IMR-90 (cell line): ENCODE measurements at regions not wholly inside any gene's neighbourhood (a gene's known extent, or its start where the extent isn't known, plus 50 kb on each side); places are given as distances from the start of the nearest gene placed in this dataset.

Experiments
- ATAC-seq: fragments of 200-7000 bp; cut with Tn5 transposase; 2 replicates; pipeline ENCODE4 v1.9.1; 2020; ENCODE audit warnings: low read depth, mild to moderate bottlenecking, moderate library complexity
- BruUV-seq: library from RNA; stranded (reverse); fragments of 400-500 nt; replicated peaks from 2 replicates; lab custom pipeline; 2021; lab: Mats Ljungman, UMichigan
- CTCF ChIA-PET: fragments of 300-600 bp; formaldehyde crosslinking; extraction: SDS; loops from one replicate; lab custom pipeline; 2021; ENCODE audit warnings: antibody characterized with exemption; lab: Yijun Ruan, JAX
- POLR2A ChIA-PET: fragments of 300-600 bp; sonication (Branson Sonifier 250); formaldehyde crosslinking; loops from one replicate; lab custom pipeline; 2022; ENCODE audit warnings: antibody characterized with exemption; ENCODE audit not compliant: unreplicated experiment; lab: Charles Lee
- DNase-seq: peaks from one replicate; pipeline ENCODE4 v3.0.0; 2013
- H2AFZ ChIP-seq: replicated peaks from 2 replicates; pipeline ENCODE3; 2013; ENCODE audit warnings: low read length, mild to moderate bottlenecking; ENCODE audit not compliant: poor library complexity
- H2AK5ac ChIP-seq: 2 replicates; pipeline ENCODE4 v1.6.1; 2013; ENCODE audit warnings: low read depth, low read length, inconsistent platforms
- H2AK9ac ChIP-seq: replicated peaks from 2 replicates; pipeline ENCODE3; 2013; ENCODE audit warnings: mild to moderate bottlenecking, low read depth, low read length, moderate library complexity; ENCODE audit not compliant: poor library complexity
- H2BK120ac ChIP-seq: 2 replicates; pipeline ENCODE4 v1.6.1; 2013; ENCODE audit warnings: low read depth, low read length, inconsistent platforms
- H2BK15ac ChIP-seq: 3 replicates; pipeline ENCODE4 v1.6.1; 2013; ENCODE audit warnings: low read depth, low read length, inconsistent platforms
- H2BK20ac ChIP-seq: 2 replicates; pipeline ENCODE4 v1.6.1; 2013; ENCODE audit warnings: low read depth, mild to moderate bottlenecking, inconsistent platforms, low read length, moderate library complexity
- H2BK5ac ChIP-seq: 2 replicates; pipeline ENCODE4 v1.6.1; 2013; ENCODE audit warnings: mild to moderate bottlenecking, low read depth, low read length, inconsistent platforms; ENCODE audit not compliant: poor library complexity, severe bottlenecking
- H3K14ac ChIP-seq: replicated peaks from 2 replicates; pipeline ENCODE4 v1.6.1; 2013; ENCODE audit warnings: low read depth, low read length, inconsistent platforms
- H3K18ac ChIP-seq: 2 replicates; pipeline ENCODE4 v1.6.1; 2013; ENCODE audit warnings: low read depth, low read length, control low read depth
- H3K23ac ChIP-seq: 2 replicates; pipeline ENCODE4 v1.6.1; 2013; ENCODE audit warnings: low read depth, low read length, inconsistent platforms
- H3K27ac ChIP-seq: 2 replicates; pipeline ENCODE4 v1.5.1; 2013; ENCODE audit warnings: mild to moderate bottlenecking, control low read depth, low read length; ENCODE audit not compliant: insufficient read depth
- H3K27me3 ChIP-seq: 2 replicates; pipeline ENCODE4 v1.6.1; 2013; ENCODE audit warnings: low read length; ENCODE audit not compliant: control insufficient read depth, insufficient read depth
- H3K36me3 ChIP-seq: 2 replicates; pipeline ENCODE4 v1.6.1; 2013; ENCODE audit warnings: low read length, mixed read lengths; ENCODE audit not compliant: control insufficient read depth, insufficient read depth
- H3K4ac ChIP-seq: 2 replicates; pipeline ENCODE4 v1.6.1; 2013; ENCODE audit warnings: low read depth, low read length, inconsistent platforms
- H3K4me1 ChIP-seq: 2 replicates; pipeline ENCODE4 v1.6.1; 2013; ENCODE audit warnings: low read length, mixed read lengths; ENCODE audit not compliant: control insufficient read depth, insufficient read depth
- H3K4me2 ChIP-seq: 2 replicates; pipeline ENCODE4 v1.6.1; 2013; ENCODE audit warnings: low read depth, mild to moderate bottlenecking, control low read depth, low read length, moderate library complexity
- H3K4me3 ChIP-seq: 2 replicates; pipeline ENCODE4 v1.5.1; 2013; ENCODE audit warnings: low read depth, mild to moderate bottlenecking, control low read depth, low read length, moderate library complexity; ENCODE audit not compliant: insufficient read depth
- H3K56ac ChIP-seq: 2 replicates; pipeline ENCODE4 v1.6.1; 2013; ENCODE audit warnings: low read length, inconsistent platforms; ENCODE audit not compliant: insufficient read depth; ENCODE audit errors: extremely low read depth
- H3K79me1 ChIP-seq, 2 experiments: 2 replicates each; pipeline ENCODE4 v1.6.1; 2013; ENCODE audit warnings: low read length in 2 of 2, inconsistent platforms in 1 of 2, low read depth in 1 of 2
- H3K9ac ChIP-seq: 2 replicates; pipeline ENCODE4 v1.6.1; 2013; ENCODE audit warnings: low read depth, low read length, control low read depth
- H3K9me1 ChIP-seq: 2 replicates; pipeline ENCODE4 v1.6.1; 2013; ENCODE audit warnings: low read length, inconsistent platforms; ENCODE audit not compliant: insufficient read depth
- H3K9me3 ChIP-seq: 2 replicates; pipeline ENCODE4 v1.6.1; 2013; ENCODE audit warnings: low read length; ENCODE audit not compliant: control insufficient read depth, insufficient read depth
- H4K20me1 ChIP-seq: 2 replicates; pipeline ENCODE4 v1.6.1; 2013; ENCODE audit warnings: low read length, inconsistent platforms; ENCODE audit not compliant: insufficient read depth
- H4K5ac ChIP-seq: 2 replicates; pipeline ENCODE4 v1.6.1; 2013; ENCODE audit warnings: mild to moderate bottlenecking, low read depth, low read length, control low read depth
- H4K8ac ChIP-seq, 2 experiments: 2 replicates each; pipeline ENCODE4 v1.6.1; 2013; ENCODE audit warnings: low read depth in 2 of 2, low read length in 2 of 2, control low read depth in 1 of 2, inconsistent platforms in 1 of 2
- H4K91ac ChIP-seq: 2 replicates; pipeline ENCODE4 v1.6.1; 2013; ENCODE audit warnings: low read depth, low read length, inconsistent platforms; ENCODE audit not compliant: insufficient read depth
- NFE2L2 ChIP-seq: fragments of 150-350 bp; IDR thresholded peaks from 2 replicates; pipeline ENCODE4 v1.6.1; 2016; ENCODE audit warnings: low read depth, mild to moderate bottlenecking, low read length
- USF2 ChIP-seq: fragments of 150-350 bp; IDR thresholded peaks from 2 replicates; pipeline ENCODE4 v1.6.1; 2017; ENCODE audit warnings: mild to moderate bottlenecking, antibody characterized with exemption, low read length, low read depth
- WGBS, 2 experiments: methylation state at CpG; one replicate each; pipeline versions ENCODE4 v1.1.5 to v1.1.7; 2013; ENCODE audit warnings: missing lambda C conversion rate in 2 of 2; ENCODE audit not compliant: insufficient read length in 1 of 2; ENCODE audit errors: extremely low coverage in 2 of 2; 5-methylcytosine and 5-hydroxymethylcytosine counted together
- dilution Hi-C: fragments of 300-500 bp; cut with HindIII; formaldehyde crosslinking; loops from one replicate; pipeline ENCODE4 v1.14.3; 2018; ENCODE audit warnings: low sequenced_read_pairs; ENCODE audit not compliant: unreplicated experiment
- in situ Hi-C: fragments of 300-500 bp; cut with MboI; formaldehyde crosslinking; loops from 3 replicates; pipeline ENCODE4 v1.14.3; 2019; ENCODE audit warnings: low sequenced_read_pairs, inconsistent platforms, mixed read lengths
- intact Hi-C: fragments of 100-400 bp; cut with micrococcal nuclease; formaldehyde crosslinking; loops from 2 replicates; pipeline ENCODE4 v1.10.0; 2022

GRCh38 chr21:16084776-16085364, 355.1 kb downstream of the USP25 start:
- no peak overlapping the region for H2AK9ac ChIP-seq
- H3K27me3 ChIP-seq: no peaks in the 10 kb centered on the region
- H2AFZ ChIP-seq: no peak overlapping the region
- peak overlapping the region; percentile 48; the same call in 1 of the 2 replicates for H3K18ac ChIP-seq
- peak overlapping the region in 1 of 2 experiments; percentile 34; a peak in 1 of 4 replicates for H4K8ac ChIP-seq
- peak overlapping the region; percentile 12; the same call in 1 of the 2 replicates for H2BK20ac ChIP-seq
- H4K5ac ChIP-seq: no peak overlapping the region
- H4K20me1 ChIP-seq: no peaks in the 10 kb centered on the region
- dilution Hi-C loops: no loop called here
- DNase-seq (peak; percentile 70), ATAC-seq (peak; percentile 85)
- ChIA-PET CTCF (interaction anchor here (0.6 to 2.0 kb wide), 2 partner anchors 245 to 497 kb away, joined by 4 to 6 read pairs; no protein-coding TSS in a partner anchor), POLR2A (interaction anchor here (0.5 kb wide), 1 partner anchor 31 kb away, joined by 4 read pairs; no protein-coding TSS in a partner anchor)
- H3K4me2 ChIP-seq: peak overlapping the region; percentile 19; the same call in 1 of the 2 replicates
- no peak overlapping the region for H4K91ac ChIP-seq
- in situ Hi-C loops: loop anchor here (5.0 kb wide), 1 partner anchor 242 kb away; no protein-coding TSS in a partner anchor
- intact Hi-C loops: loop anchor here (5.0 to 10.0 kb wide), 2 partner anchors 190 to 347 kb away; no protein-coding TSS in a partner anchor
- no peak overlapping the region for H2AK5ac ChIP-seq
- H3K4me3 ChIP-seq: no peak overlapping the region
- no peaks in the 10 kb centered on the region for H3K9me3 ChIP-seq
- peak overlapping the region; percentile 0 for H2BK5ac ChIP-seq
- no peak overlapping the region for H3K4ac ChIP-seq
- H2BK120ac ChIP-seq: peak overlapping the region; percentile 43
- WGBS, 2 experiments: 0% methylated on average over 1 of the region's 7 CpGs; no CpG with 5 or more reads in 1 of the 2 experiments
- no peak overlapping the region for H3K14ac ChIP-seq
- no peaks in the 10 kb centered on the region for H3K9me1 ChIP-seq
- no peak overlapping the region for H2BK15ac ChIP-seq
- no peaks in the 10 kb centered on the region for H3K4me1 ChIP-seq
- H3K27ac ChIP-seq: no peak overlapping the region; the same call in 1 of the 2 replicates
- H3K9ac ChIP-seq: no peak overlapping the region
- TF ChIP-seq NFE2L2: no peak
- peak; percentile 56 for TF ChIP-seq USF2
- H3K23ac ChIP-seq: no peak overlapping the region
- H3K36me3 ChIP-seq: no peaks in the 10 kb centered on the region
- H3K56ac ChIP-seq: no peak overlapping the region
- no TSS peak for BruUV-seq
- H3K79me1 ChIP-seq: no peaks in the 10 kb centered on the region
